ENCODE measurements at regions not wholly inside any gene's neighbourhood (a gene's known extent, or its start where the extent isn't known, plus 50 kb on each side); places are given as distances from the start of the nearest gene placed in this dataset.

- Histone ChIP-seq H3K36me3 (no peaks in the 10 kb centered on the region), H3K27ac (no peak overlapping the region), H3K27me3 (no peaks in the 10 kb centered on the region), H3K4me3 (no peak overlapping the region), H3K4me1 (no peaks in the 10 kb centered on the region), H3K9me3 (no peaks in the 10 kb centered on the region)
- intact Hi-C loops (cut with DNase I; ENCODE audit: low total_unique reads): no loop called here
- no peak for DNase-seq (ENCODE audit: low spot score in 2 of 2)
- TF ChIP-seq POLR2AphosphoS5 (IDR thresholded peaks at IDR 0.05) (no peak), CTCF (IDR thresholded peaks at IDR 0.05) (no peak), POLR2A (IDR thresholded peaks at IDR 0.05) (no peak)
Observed at GRCh38 chr15:96067677-96068076, 262.8 kb upstream of the NR2F2 start.

- Histone ChIP-seq H3K9me3 (no peaks in the 10 kb centered on the region), H3K36me3 (no peaks in the 10 kb centered on the region), H3K27me3 (no peaks in the 10 kb centered on the region), H3K27ac (no peak overlapping the region), H3K4me3 (no peak overlapping the region), H3K4me1 (no peaks in the 10 kb centered on the region)
- intact Hi-C loops (cut with DNase I; ENCODE audit: low total_unique reads): no loop called here
- TF ChIP-seq POLR2A (IDR thresholded peaks at IDR 0.05): no peak
- no peak for TF ChIP-seq POLR2AphosphoS5 (IDR thresholded peaks at IDR 0.05)
- TF ChIP-seq CTCF (IDR thresholded peaks at IDR 0.05): no peak
- no peak for DNase-seq (ENCODE audit: low spot score in 2 of 2)
Observed at GRCh38 chr15:96068897-96069296, 261.6 kb upstream of the NR2F2 start.

GRCh38 chr15:96070636-96071035 lies 259.9 kb upstream of the NR2F2 start:
- H3K9me3 ChIP-seq: no peaks in the 10 kb centered on the region
- no peak overlapping the region for H3K4me3 ChIP-seq
- H3K36me3 ChIP-seq: no peaks in the 10 kb centered on the region
- H3K27ac ChIP-seq: no peak overlapping the region
- intact Hi-C loops (cut with DNase I; ENCODE audit: low total_unique reads): no loop called here
- no peak for DNase-seq (ENCODE audit: low spot score in 2 of 2)
- no peaks in the 10 kb centered on the region for H3K4me1 ChIP-seq
- TF ChIP-seq POLR2AphosphoS5 (IDR thresholded peaks at IDR 0.05) (no peak), CTCF (IDR thresholded peaks at IDR 0.05) (no peak), POLR2A (IDR thresholded peaks at IDR 0.05) (no peak)
- H3K27me3 ChIP-seq: no peaks in the 10 kb centered on the region

GRCh38 chr15:96072821-96073220 lies 257.7 kb upstream of the NR2F2 start:
- Histone ChIP-seq H3K27ac (no peak overlapping the region), H3K4me1 (no peaks in the 10 kb centered on the region), H3K27me3 (no peaks in the 10 kb centered on the region), H3K4me3 (no peak overlapping the region), H3K9me3 (no peaks in the 10 kb centered on the region), H3K36me3 (no peaks in the 10 kb centered on the region)
- no peak for TF ChIP-seq POLR2AphosphoS5 (IDR thresholded peaks at IDR 0.05)
- no peak for TF ChIP-seq CTCF (IDR thresholded peaks at IDR 0.05)
- no peak for TF ChIP-seq POLR2A (IDR thresholded peaks at IDR 0.05)
- no peak for DNase-seq (ENCODE audit: low spot score in 2 of 2)
- intact Hi-C loops (cut with DNase I; ENCODE audit: low total_unique reads): no loop called here

GRCh38 chr15:96073908-96074307 lies 256.6 kb upstream of the NR2F2 start:
- intact Hi-C loops (cut with DNase I; ENCODE audit: low total_unique reads): no loop called here
- DNase-seq (ENCODE audit: low spot score in 2 of 2): no peak

More at GRCh38 chr15:96073908-96074307, 256.6 kb upstream of the NR2F2 start:
- Histone ChIP-seq H3K27me3 (no peaks in the 10 kb centered on the region), H3K4me3 (no peak overlapping the region), H3K36me3 (no peaks in the 10 kb centered on the region), H3K9me3 (no peaks in the 10 kb centered on the region), H3K4me1 (no peaks in the 10 kb centered on the region), H3K27ac (no peak overlapping the region)
- TF ChIP-seq POLR2A (IDR thresholded peaks at IDR 0.05): no peak
- no peak for TF ChIP-seq CTCF (IDR thresholded peaks at IDR 0.05)
- TF ChIP-seq POLR2AphosphoS5 (IDR thresholded peaks at IDR 0.05): no peak
